ENCODE measurements at regions not wholly inside any gene's neighbourhood (a gene's known extent, or its start where the extent isn't known, plus 50 kb on each side); places are given as distances from the start of the nearest gene placed in this dataset.

GRCh38 chr5:165196961-165197360 is 1691.5 kb downstream of the MAT2B start:
- Histone ChIP-seq H3K4ac (ENCODE audit: low read depth, low read length) (no peak overlapping the region), H3K4me2 (ENCODE audit: low read length) (no peak overlapping the region), H2BK12ac (ENCODE audit: low read length) (no peak overlapping the region), H2AFZ (ENCODE audit: insufficient read depth, low read length, poor library complexity) (no peak overlapping the region), H3K4me3 (ENCODE audit: low read depth, low read length) (no peak overlapping the region), H4K12ac (ENCODE audit: low read depth, low read length) (no peak overlapping the region), H3K79me1 (ENCODE audit: low read length) (no peaks in the 10 kb centered on the region), H3K79me2 (ENCODE audit: control insufficient read depth, insufficient read depth, low read length, poor library complexity) (no peaks in the 10 kb centered on the region), H2BK120ac (ENCODE audit: insufficient read depth, low read length, poor library complexity) (no peak overlapping the region), H3K36me3 (ENCODE audit: control insufficient read depth in 1 of 2, insufficient read depth in 2 of 2, low read length in 2 of 2) (no peaks in the 10 kb centered on the region), H4K8ac (ENCODE audit: low read depth, low read length) (no peak overlapping the region), H3K23ac (ENCODE audit: low read length) (no peak overlapping the region), H3K4me1 (ENCODE audit: control insufficient read depth in 1 of 2, insufficient read depth in 2 of 2, low read length in 2 of 2) (no peaks in the 10 kb centered on the region), H3K14ac (ENCODE audit: low read length) (no peak overlapping the region), H2BK5ac (ENCODE audit: low read depth, low read length, poor library complexity) (no peak overlapping the region), H3K27me3 (ENCODE audit: insufficient read depth, low read length) (no peaks in the 10 kb centered on the region), H3K18ac (ENCODE audit: low read length) (no peak overlapping the region), H4K91ac (ENCODE audit: low read depth, low read length) (no peak overlapping the region), H3K27ac (ENCODE audit: low read depth, low read length) (no peak overlapping the region), H2AK5ac (ENCODE audit: low read length) (no peak overlapping the region), H3K9me3 (ENCODE audit: insufficient read depth, low read depth, low read length) (no peaks in the 10 kb centered on the region), H3K9ac (ENCODE audit: low read length) (no peak overlapping the region)
- DNase-seq = no peak
- WGBS (ENCODE audit: extremely low coverage, insufficient coverage, insufficient read length) = no CpG with 5 or more reads among the region's 3 CpGs

- no peak overlapping the region for H2AK5ac ChIP-seq (ENCODE audit: low read length)
Measured at GRCh38 chr5:165201369-165201768, 1696.0 kb downstream of the MAT2B start.

GRCh38 chr5:165201771-165202518 is 1696.5 kb downstream of the MAT2B start:
- no peak overlapping the region for H3K4me3 ChIP-seq (ENCODE audit: low read depth, low read length)
- no peak overlapping the region for H2AK5ac ChIP-seq (ENCODE audit: low read length)
- no peaks in the 10 kb centered on the region for H3K79me1 ChIP-seq (ENCODE audit: low read length)
- no peak overlapping the region for H3K9ac ChIP-seq (ENCODE audit: low read length)
- no peak overlapping the region for H2BK120ac ChIP-seq (ENCODE audit: insufficient read depth, low read length, poor library complexity)
- no peaks in the 10 kb centered on the region for H3K9me3 ChIP-seq (ENCODE audit: insufficient read depth, low read depth, low read length)
- H3K36me3 ChIP-seq (ENCODE audit: control insufficient read depth in 1 of 2, insufficient read depth in 2 of 2, low read length in 2 of 2) = no peaks in the 10 kb centered on the region
- no peak overlapping the region for H2BK5ac ChIP-seq (ENCODE audit: low read depth, low read length, poor library complexity)
- H3K14ac ChIP-seq (ENCODE audit: low read length) = no peak overlapping the region
- H2BK12ac ChIP-seq (ENCODE audit: low read length) = no peak overlapping the region
- H4K8ac ChIP-seq (ENCODE audit: low read depth, low read length) = no peak overlapping the region
- no peak for DNase-seq
- H2AFZ ChIP-seq (ENCODE audit: insufficient read depth, low read length, poor library complexity) = no peak overlapping the region
- H4K91ac ChIP-seq (ENCODE audit: low read depth, low read length) = no peak overlapping the region
- H3K27me3 ChIP-seq (ENCODE audit: insufficient read depth, low read length) = no peaks in the 10 kb centered on the region
- H3K18ac ChIP-seq (ENCODE audit: low read length) = no peak overlapping the region
- no peak overlapping the region for H3K27ac ChIP-seq (ENCODE audit: low read depth, low read length)
- H3K4ac ChIP-seq (ENCODE audit: low read depth, low read length) = no peak overlapping the region
- no peaks in the 10 kb centered on the region for H3K79me2 ChIP-seq (ENCODE audit: control insufficient read depth, insufficient read depth, low read length, poor library complexity)
- no peak overlapping the region for H3K4me2 ChIP-seq (ENCODE audit: low read length)
- H4K12ac ChIP-seq (ENCODE audit: low read depth, low read length) = no peak overlapping the region
- H3K23ac ChIP-seq (ENCODE audit: low read length) = no peak overlapping the region
- no peaks in the 10 kb centered on the region for H3K4me1 ChIP-seq (ENCODE audit: control insufficient read depth in 1 of 2, insufficient read depth in 2 of 2, low read length in 2 of 2)

More at GRCh38 chr5:165201369-165201768, 1696.0 kb downstream of the MAT2B start:
- Histone ChIP-seq H3K79me2 (ENCODE audit: control insufficient read depth, insufficient read depth, low read length, poor library complexity) (no peaks in the 10 kb centered on the region), H3K27ac (ENCODE audit: low read depth, low read length) (no peak overlapping the region), H3K9me3 (ENCODE audit: insufficient read depth, low read depth, low read length) (no peaks in the 10 kb centered on the region), H3K9ac (ENCODE audit: low read length) (no peak overlapping the region), H2AFZ (ENCODE audit: insufficient read depth, low read length, poor library complexity) (no peak overlapping the region), H3K4me2 (ENCODE audit: low read length) (no peak overlapping the region), H3K18ac (ENCODE audit: low read length) (no peak overlapping the region), H3K23ac (ENCODE audit: low read length) (no peak overlapping the region), H3K4me3 (ENCODE audit: low read depth, low read length) (no peak overlapping the region), H3K4me1 (ENCODE audit: control insufficient read depth in 1 of 2, insufficient read depth in 2 of 2, low read length in 2 of 2) (no peaks in the 10 kb centered on the region), H3K36me3 (ENCODE audit: control insufficient read depth in 1 of 2, insufficient read depth in 2 of 2, low read length in 2 of 2) (no peaks in the 10 kb centered on the region), H2BK12ac (ENCODE audit: low read length) (no peak overlapping the region), H4K8ac (ENCODE audit: low read depth, low read length) (no peak overlapping the region), H3K4ac (ENCODE audit: low read depth, low read length) (no peak overlapping the region), H4K12ac (ENCODE audit: low read depth, low read length) (no peak overlapping the region), H4K91ac (ENCODE audit: low read depth, low read length) (no peak overlapping the region), H3K14ac (ENCODE audit: low read length) (no peak overlapping the region), H2BK5ac (ENCODE audit: low read depth, low read length, poor library complexity) (no peak overlapping the region), H3K27me3 (ENCODE audit: insufficient read depth, low read length) (no peaks in the 10 kb centered on the region), H3K79me1 (ENCODE audit: low read length) (no peaks in the 10 kb centered on the region), H2BK120ac (ENCODE audit: insufficient read depth, low read length, poor library complexity) (no peak overlapping the region)
- no CpG with 5 or more reads among the region's 3 CpGs for WGBS (ENCODE audit: extremely low coverage, insufficient coverage, insufficient read length)
- no peak for DNase-seq

- H2BK120ac ChIP-seq (ENCODE audit: insufficient read depth, low read length, poor library complexity) = no peak overlapping the region
- H3K14ac ChIP-seq (ENCODE audit: low read length) = no peak overlapping the region
- no peaks in the 10 kb centered on the region for H3K27me3 ChIP-seq (ENCODE audit: insufficient read depth, low read length)
- H2AK5ac ChIP-seq (ENCODE audit: low read length) = no peak overlapping the region
- no peak overlapping the region for H3K4me3 ChIP-seq (ENCODE audit: low read depth, low read length)
- H4K12ac ChIP-seq (ENCODE audit: low read depth, low read length) = no peak overlapping the region
- H3K27ac ChIP-seq (ENCODE audit: low read depth, low read length) = no peak overlapping the region
- no peak overlapping the region for H3K4me2 ChIP-seq (ENCODE audit: low read length)
- H4K91ac ChIP-seq (ENCODE audit: low read depth, low read length) = no peak overlapping the region
- H2AFZ ChIP-seq (ENCODE audit: insufficient read depth, low read length, poor library complexity) = no peak overlapping the region
- no peak overlapping the region for H3K4ac ChIP-seq (ENCODE audit: low read depth, low read length)
- H3K36me3 ChIP-seq (ENCODE audit: control insufficient read depth in 1 of 2, insufficient read depth in 2 of 2, low read length in 2 of 2) = no peaks in the 10 kb centered on the region
- no peaks in the 10 kb centered on the region for H3K79me2 ChIP-seq (ENCODE audit: control insufficient read depth, insufficient read depth, low read length, poor library complexity)
- H3K9ac ChIP-seq (ENCODE audit: low read length) = no peak overlapping the region
- no peak overlapping the region for H2BK12ac ChIP-seq (ENCODE audit: low read length)
- H3K79me1 ChIP-seq (ENCODE audit: low read length) = no peaks in the 10 kb centered on the region
- no CpG with 5 or more reads among the region's 3 CpGs for WGBS (ENCODE audit: extremely low coverage, insufficient coverage, insufficient read length)
- no peak overlapping the region for H2BK5ac ChIP-seq (ENCODE audit: low read depth, low read length, poor library complexity)
- no peak overlapping the region for H4K8ac ChIP-seq (ENCODE audit: low read depth, low read length)
- H3K18ac ChIP-seq (ENCODE audit: low read length) = no peak overlapping the region
- no peaks in the 10 kb centered on the region for H3K9me3 ChIP-seq (ENCODE audit: insufficient read depth, low read depth, low read length)
- no peaks in the 10 kb centered on the region for H3K4me1 ChIP-seq (ENCODE audit: control insufficient read depth in 1 of 2, insufficient read depth in 2 of 2, low read length in 2 of 2)
- DNase-seq = no peak
- H3K23ac ChIP-seq (ENCODE audit: low read length) = no peak overlapping the region
Measured at GRCh38 chr5:165202519-165202910, 1697.1 kb downstream of the MAT2B start.

All from trophoblast cell (in vitro differentiated cells and primary cell).